Spleen (tissue), 11 donors: ENCODE measurements at regions not wholly inside any gene's neighbourhood (a gene's known extent, or its start where the extent isn't known, plus 50 kb on each side); places are given as distances from the start of the nearest gene placed in this dataset.

Experiments used
- DNase-seq: peaks from one replicate; pipeline ENCODE4 v3.0.0-alpha.2; 2020
- H3K27ac ChIP-seq, 8 donors: fragments of 200-600 bp; sonication (generic) in 7 of 8; 1 replicate in 4 of 8; 2 replicates in 4 of 8; pipeline versions ENCODE4 v1.5.0 to v1.8.0; 2016 to 2021; ENCODE audit warnings: inconsistent platforms in 4 of 8, mild to moderate bottlenecking in 4 of 8, moderate library complexity in 1 of 8
- H3K27me3 ChIP-seq, 7 donors: fragments of 200-600 bp; sonication (generic) in 6 of 7; replicated peaks in 1 of 7; 1 replicate in 4 of 7; 2 replicates in 3 of 7; pipeline versions ENCODE4 v1.5.0 to v1.8.0; 2016 to 2021; ENCODE audit warnings: inconsistent platforms in 3 of 7, mild to moderate bottlenecking in 1 of 7
- H3K36me3 ChIP-seq, 6 donors: fragments of 200-600 bp; sonication (generic) in 5 of 6; 1 replicate in 4 of 6; 2 replicates in 2 of 6; pipeline versions ENCODE4 v1.5.0 to v1.8.0; 2016 to 2021; ENCODE audit warnings: inconsistent platforms in 2 of 6
- H3K4me1 ChIP-seq, 6 donors: fragments of 200-600 bp; sonication (generic) in 5 of 6; 1 replicate in 3 of 6; 2 replicates in 3 of 6; pipeline versions ENCODE4 v1.5.0 to v1.8.0; 2016 to 2021; ENCODE audit warnings: inconsistent platforms in 3 of 6
- H3K4me3 ChIP-seq, 8 donors: fragments of 200-600 bp; sonication (generic) in 7 of 8; 1 replicate in 4 of 8; 2 replicates in 4 of 8; pipeline versions ENCODE4 v1.5.0 to v1.8.0; 2016 to 2021; ENCODE audit warnings: inconsistent platforms in 4 of 8, mild to moderate bottlenecking in 4 of 8, moderate library complexity in 2 of 8
- H3K9me3 ChIP-seq, 8 donors: fragments of 200-600 bp; sonication (generic) in 7 of 8; 1 replicate in 4 of 8; 2 replicates in 4 of 8; pipeline versions ENCODE4 v1.5.0 to v1.8.0; 2016 to 2021; ENCODE audit warnings: inconsistent platforms in 4 of 8
- CTCF ChIP-seq, 11 experiments: fragments of 200-600 bp in 7 of 11; fragments of 450-650 bp in 4 of 11; sonication (generic) in 4 of 11; IDR thresholded peaks in 8 of 11; conservative IDR thresholded peaks in 3 of 11; 1 replicate in 7 of 11; 2 replicates in 4 of 11; pipeline versions ENCODE4 v1.4.0 to v1.8.0; 2016 to 2021; ENCODE audit warnings: antibody characterized with exemption in 11 of 11, inconsistent platforms in 4 of 11, mild to moderate bottlenecking in 1 of 11
- POLR2A ChIP-seq, 3 donors: fragments of 450-650 bp; IDR thresholded peaks; one replicate each; pipeline ENCODE4 v1.5.1; 2017; ENCODE audit warnings: antibody characterized with exemption in 3 of 3, mild to moderate bottlenecking in 1 of 3
- POLR2AphosphoS5 ChIP-seq, 3 donors: sonication (generic); formaldehyde crosslinking; IDR thresholded peaks; one replicate each; pipeline ENCODE4 v1.5.1; 2017; ENCODE audit warnings: antibody characterized with exemption in 3 of 3
- WGBS, 5 donors: extraction: QIAGEN DNeasy Blood & Tissue Kit in 3 of 5; methylation state at CpG; one replicate each; pipeline versions ENCODE4 v1.1.5 to v1.1.7; 2013 to 2018; 5-methylcytosine and 5-hydroxymethylcytosine counted together
- intact Hi-C: fragments of 100-400 bp; cut with DNase I; formaldehyde crosslinking; loops from one replicate; pipeline ENCODE4 v1.15.0; 2023; ENCODE audit warnings: low total_unique reads
- donor health status: healthy with polysubstance abuse.
- donor health status: DM: no; HTN: no; CAD: no; lungs with moderate emphysema.
- donor health status: DM: no; HTN: no; CAD: no.
- donor health status: Bipolar disorder and iron deficiency.
- donor health status: healthy.
- donor health status: DM: no; HTN: no; CAD: no.
- donor health status: DM: yes; HTN: yes; CAD: no.

GRCh38 chr3:164208048-164208447 lies 870.2 kb downstream of the SI start:
- intact Hi-C loops: no loop called here
- peaks cover 0 to 8% (median 0%) of the 10 kb centered on the region in 8 donors for H3K9me3 ChIP-seq
- no peak for DNase-seq
- no peaks in the 10 kb centered on the region for H3K27me3 ChIP-seq
- TF ChIP-seq POLR2A (IDR thresholded peaks at IDR 0.05) (no peak), CTCF (IDR thresholded peaks at IDR 0.05 in 8 of 11, conservative IDR thresholded peaks at IDR 0.05 in 3 of 11) (no peak), POLR2AphosphoS5 (IDR thresholded peaks at IDR 0.05) (no peak)
- H3K36me3 ChIP-seq: no peaks in the 10 kb centered on the region
- H3K4me3 ChIP-seq: no peak overlapping the region
- WGBS, 5 donors: 66 to 92% (median 79%) methylated on average over 2 of the region's 2 CpGs
- H3K4me1 ChIP-seq: no peaks in the 10 kb centered on the region
- no peak overlapping the region for H3K27ac ChIP-seq

GRCh38 chr3:164200053-164200823 lies 878.1 kb downstream of the SI start:
- DNase-seq: no peak
- Histone ChIP-seq H3K36me3 (no peaks in the 10 kb centered on the region), H3K9me3 (no peaks in the 10 kb centered on the region), H3K4me3 (no peak overlapping the region), H3K27me3 (no peaks in the 10 kb centered on the region), H3K4me1 (no peaks in the 10 kb centered on the region), H3K27ac (no peak overlapping the region)
- TF ChIP-seq CTCF (IDR thresholded peaks at IDR 0.05 in 8 of 11, conservative IDR thresholded peaks at IDR 0.05 in 3 of 11) (no peak), POLR2AphosphoS5 (IDR thresholded peaks at IDR 0.05) (no peak), POLR2A (IDR thresholded peaks at IDR 0.05) (no peak)
- intact Hi-C loops: no loop called here
- WGBS, 5 donors: 43 to 80% (median 59%) methylated on average over 1 of the region's 1 CpG

GRCh38 chr3:164196477-164196876 lies 881.8 kb downstream of the SI start:
- H3K36me3 ChIP-seq: no peaks in the 10 kb centered on the region
- DNase-seq: no peak
- WGBS, 5 donors: 87 to 93% (median 91%) methylated on average over 2 of the region's 2 CpGs
- no peaks in the 10 kb centered on the region for H3K27me3 ChIP-seq
- H3K4me3 ChIP-seq: no peak overlapping the region
- no peak overlapping the region for H3K27ac ChIP-seq
- no peaks in the 10 kb centered on the region for H3K4me1 ChIP-seq
- H3K9me3 ChIP-seq: peaks cover 0 to 6% (median 0%) of the 10 kb centered on the region in 8 donors
- intact Hi-C loops: no loop called here
- TF ChIP-seq POLR2AphosphoS5 (IDR thresholded peaks at IDR 0.05) (no peak), POLR2A (IDR thresholded peaks at IDR 0.05) (no peak)

- Histone ChIP-seq H3K27me3 (no peaks in the 10 kb centered on the region), H3K9me3 (peaks cover 0 to 6% (median 0%) of the 10 kb centered on the region in 8 donors), H3K36me3 (no peaks in the 10 kb centered on the region), H3K27ac (no peak overlapping the region), H3K4me3 (no peak overlapping the region), H3K4me1 (no peaks in the 10 kb centered on the region)
- intact Hi-C loops: no loop called here
- no peak for TF ChIP-seq POLR2A (IDR thresholded peaks at IDR 0.05)
- no peak for TF ChIP-seq CTCF (IDR thresholded peaks at IDR 0.05 in 8 of 11, conservative IDR thresholded peaks at IDR 0.05 in 3 of 11)
- no peak for TF ChIP-seq POLR2AphosphoS5 (IDR thresholded peaks at IDR 0.05)
- no peak for DNase-seq
- 65 to 79% (median 68%) methylated on average over 2 of the region's 2 CpGs for WGBS, 5 donors
Observed at GRCh38 chr3:164194842-164195241, 883.5 kb downstream of the SI start.
